Esophagus squamous epithelium (tissue), 5 donors: ENCODE measurements at regions not wholly inside any gene's neighbourhood (a gene's known extent, or its start where the extent isn't known, plus 50 kb on each side); places are given as distances from the start of the nearest gene placed in this dataset.

ENCODE experiments used
- DNase-seq: peaks from one replicate; lab custom pipeline; 2025; lab: John Stamatoyannopoulos, UW
- H3K27ac ChIP-seq, 4 donors: fragments of 200-600 bp; sonication (generic); one replicate each; pipeline ENCODE4 v1.5.1; 2016 to 2019; ENCODE audit warnings: mild to moderate bottlenecking in 1 of 4
- H3K27me3 ChIP-seq, 4 donors: fragments of 200-600 bp; sonication (generic); 1 replicate in 3 of 4; 2 replicates in 1 of 4; pipeline versions ENCODE4 v1.5.1 to v1.6.0; 2017 to 2021; ENCODE audit warnings: antibody characterized with exemption in 1 of 4
- H3K36me3 ChIP-seq, 3 donors: fragments of 200-600 bp; sonication (generic); one replicate each; pipeline ENCODE4 v1.5.1; 2016 to 2019
- H3K4me1 ChIP-seq, 3 donors: fragments of 200-600 bp; sonication (generic); one replicate each; pipeline ENCODE4 v1.5.1; 2017 to 2019
- H3K4me3 ChIP-seq, 4 donors: fragments of 200-600 bp; sonication (generic); 1 replicate in 3 of 4; 2 replicates in 1 of 4; pipeline ENCODE4 v1.5.1; 2016 to 2019; ENCODE audit warnings: mild to moderate bottlenecking in 2 of 4, moderate library complexity in 1 of 4
- H3K9me3 ChIP-seq, 3 donors: fragments of 200-600 bp; sonication (generic); one replicate each; pipeline ENCODE4 v1.5.1; 2016 to 2019
- POLR2A ChIP-seq, 4 donors: fragments of 450-650 bp; IDR thresholded peaks; one replicate each; pipeline ENCODE4 v1.6.1; 2017; ENCODE audit warnings: antibody characterized with exemption in 4 of 4, mild to moderate bottlenecking in 4 of 4, moderate library complexity in 3 of 4
- WGBS, 2 donors: methylation state at CpG; one replicate each; pipeline ENCODE4 v1.1.5; 2018; 5-methylcytosine and 5-hydroxymethylcytosine counted together
- intact Hi-C: fragments of 100-400 bp; cut with DNase I; formaldehyde crosslinking; loops from one replicate; pipeline ENCODE4 v1.15.0; 2022
- TF ChIP-seq, protein P1 (sequence below), 6 experiments: fragments of 450-650 bp in 4 of 6; fragments of 200-600 bp in 2 of 6; sonication (generic) in 2 of 6; IDR thresholded peaks; one replicate each; pipeline ENCODE4 v1.5.1; 2016 to 2019; ENCODE audit warnings: antibody characterized with exemption in 6 of 6, mild to moderate bottlenecking in 4 of 6, moderate library complexity in 4 of 6
- donor health status: DM: yes; HTN: yes; CAD: no.

DNA sequence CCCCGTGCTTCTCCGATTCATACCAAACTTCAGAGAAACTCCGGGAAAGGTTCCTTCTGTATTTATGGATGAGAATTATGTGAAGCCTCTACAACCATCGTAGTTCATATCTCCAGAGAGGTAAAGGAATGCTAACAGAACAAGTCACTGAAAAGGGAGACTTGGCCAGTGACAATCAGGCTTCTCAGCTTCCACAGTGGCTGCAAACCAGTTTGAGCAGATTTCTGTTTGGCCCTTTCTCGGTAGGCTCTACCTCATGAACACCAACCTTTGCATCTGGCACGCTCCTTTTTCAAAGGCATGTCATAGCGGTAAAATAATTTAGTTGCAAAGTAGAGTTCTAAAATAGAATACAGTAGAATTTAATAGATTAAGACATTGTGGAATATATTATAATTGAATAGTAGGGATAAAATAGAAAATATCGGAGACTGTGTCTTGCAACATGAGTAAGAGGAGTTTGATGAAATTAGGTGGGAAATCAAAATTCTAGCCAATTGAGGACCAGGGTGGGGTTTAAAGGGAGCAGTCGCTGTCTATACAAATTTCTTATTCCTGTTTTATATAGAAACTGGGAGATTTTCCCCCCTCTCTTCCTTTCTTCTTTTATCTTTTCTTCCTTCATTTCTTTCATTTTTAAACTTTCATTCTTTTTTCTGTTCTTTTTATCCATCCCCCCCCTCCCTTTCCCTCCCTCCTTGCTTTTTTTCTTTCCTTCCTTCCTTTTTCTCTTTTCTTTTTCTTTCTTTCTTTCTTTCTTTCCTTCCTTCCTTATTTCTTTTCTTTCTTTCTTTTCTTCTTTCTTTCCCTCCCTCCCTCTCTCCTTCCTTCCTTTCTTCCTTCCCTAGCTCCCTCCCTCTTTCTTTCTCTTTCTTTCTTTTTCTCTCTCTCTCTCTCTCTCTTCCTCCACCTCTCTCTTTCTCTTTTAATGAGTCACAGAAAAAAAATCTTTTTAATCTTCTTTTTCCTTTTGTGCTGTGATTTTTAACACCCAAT lies 161.5 kb upstream of the KLF6 start:
- no peak for DNase-seq
- TF ChIP-seq POLR2A (IDR thresholded peaks at IDR 0.05) = no peak
- TF ChIP-seq, protein P1, sequence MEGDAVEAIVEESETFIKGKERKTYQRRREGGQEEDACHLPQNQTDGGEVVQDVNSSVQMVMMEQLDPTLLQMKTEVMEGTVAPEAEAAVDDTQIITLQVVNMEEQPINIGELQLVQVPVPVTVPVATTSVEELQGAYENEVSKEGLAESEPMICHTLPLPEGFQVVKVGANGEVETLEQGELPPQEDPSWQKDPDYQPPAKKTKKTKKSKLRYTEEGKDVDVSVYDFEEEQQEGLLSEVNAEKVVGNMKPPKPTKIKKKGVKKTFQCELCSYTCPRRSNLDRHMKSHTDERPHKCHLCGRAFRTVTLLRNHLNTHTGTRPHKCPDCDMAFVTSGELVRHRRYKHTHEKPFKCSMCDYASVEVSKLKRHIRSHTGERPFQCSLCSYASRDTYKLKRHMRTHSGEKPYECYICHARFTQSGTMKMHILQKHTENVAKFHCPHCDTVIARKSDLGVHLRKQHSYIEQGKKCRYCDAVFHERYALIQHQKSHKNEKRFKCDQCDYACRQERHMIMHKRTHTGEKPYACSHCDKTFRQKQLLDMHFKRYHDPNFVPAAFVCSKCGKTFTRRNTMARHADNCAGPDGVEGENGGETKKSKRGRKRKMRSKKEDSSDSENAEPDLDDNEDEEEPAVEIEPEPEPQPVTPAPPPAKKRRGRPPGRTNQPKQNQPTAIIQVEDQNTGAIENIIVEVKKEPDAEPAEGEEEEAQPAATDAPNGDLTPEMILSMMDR (IDR thresholded peaks at IDR 0.05) = no peak
- Histone ChIP-seq H3K27me3 (no peaks in the 10 kb centered on the region), H3K4me3 (no peak overlapping the region), H3K36me3 (no peaks in the 10 kb centered on the region), H3K9me3 (no peaks in the 10 kb centered on the region), H3K4me1 (peaks cover 0 to 18% (median 0%) of the 10 kb centered on the region in 3 donors), H3K27ac (peak overlapping the region; percentile 19 to 69 (median 50))
- WGBS, 2 donors = 47 to 57% methylated on average over 9 of the region's 9 CpGs
- intact Hi-C loops = no loop called here

GRCh38 chr10:3945026-3945425 lies 160.0 kb upstream of the KLF6 start:
- 76 to 89% methylated on average over 5 of the region's 5 CpGs for WGBS, 2 donors
- peak overlapping the region in 1 of 4 donors; percentile 69 for H3K27ac ChIP-seq
- intact Hi-C loops = no loop called here

DNA sequence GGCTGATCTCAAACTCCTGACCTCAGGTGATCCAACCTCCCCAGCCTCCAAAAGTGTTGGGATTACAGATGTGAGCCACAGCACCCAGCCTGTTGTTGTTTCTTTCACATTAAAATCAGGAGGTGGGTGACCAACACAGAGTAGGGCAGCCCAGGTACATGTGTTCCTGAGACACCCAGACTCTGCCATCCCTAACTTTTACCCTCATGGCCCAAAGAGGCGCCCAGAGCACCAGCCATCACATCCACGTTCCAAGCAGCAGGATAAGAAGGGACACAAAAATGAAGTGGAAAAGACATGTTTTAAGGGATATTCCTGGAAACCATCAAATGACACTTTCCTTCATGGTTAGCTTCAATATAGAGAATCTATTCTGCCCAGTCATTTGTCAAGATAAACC lies 159.6 kb upstream of the KLF6 start:
- Histone ChIP-seq H3K36me3 (no peaks in the 10 kb centered on the region), H3K9me3 (no peaks in the 10 kb centered on the region), H3K27ac (no peak overlapping the region), H3K27me3 (no peaks in the 10 kb centered on the region), H3K4me1 (peaks cover 0 to 18% (median 0%) of the 10 kb centered on the region in 3 donors), H3K4me3 (no peak overlapping the region)
- intact Hi-C loops = no loop called here
- no peak for DNase-seq
- no peak for TF ChIP-seq POLR2A (IDR thresholded peaks at IDR 0.05)
- TF ChIP-seq, protein P1 (IDR thresholded peaks at IDR 0.05) = no peak
- 100% methylated on average over 2 of the region's 2 CpGs; no CpG with 5 or more reads in 1 of the 2 donors for WGBS, 2 donors

More at GRCh38 chr10:3945026-3945425, 160.0 kb upstream of the KLF6 start:
- Histone ChIP-seq H3K4me3 (no peak overlapping the region), H3K4me1 (peaks cover 0 to 18% (median 0%) of the 10 kb centered on the region in 3 donors), H3K36me3 (no peaks in the 10 kb centered on the region), H3K27me3 (no peaks in the 10 kb centered on the region), H3K9me3 (no peaks in the 10 kb centered on the region)
- TF ChIP-seq, protein P1 (IDR thresholded peaks at IDR 0.05) = no peak
- TF ChIP-seq POLR2A (IDR thresholded peaks at IDR 0.05) = no peak
- DNase-seq = no peak

- H3K36me3 ChIP-seq = no peaks in the 10 kb centered on the region
- no peak overlapping the region for H3K4me3 ChIP-seq
- H3K27ac ChIP-seq = peak overlapping the region in 1 of 4 donors; percentile 12
- intact Hi-C loops = no loop called here
- TF ChIP-seq, protein P1 (IDR thresholded peaks at IDR 0.05) = no peak
- no peak for TF ChIP-seq POLR2A (IDR thresholded peaks at IDR 0.05)
- H3K9me3 ChIP-seq = no peaks in the 10 kb centered on the region
- no peaks in the 10 kb centered on the region for H3K27me3 ChIP-seq
- 81 to 98% methylated on average over 3 of the region's 3 CpGs for WGBS, 2 donors
- no peak for DNase-seq
- peaks cover 0 to 18% (median 0%) of the 10 kb centered on the region in 3 donors for H3K4me1 ChIP-seq
Observed at GRCh38 chr10:3943695-3944257, 158.8 kb upstream of the KLF6 start.
